Stimulated activated CD8-positive, alpha-beta memory T cell treated with anti-CD3 and anti-CD28 coated beads, Interleukin-12 subunit alpha, Interleukin-12 subunit beta, amount 100 ng/mL, for 24 hours (primary cell): ENCODE measurements at regions not wholly inside any gene's neighbourhood (a gene's known extent, or its start where the extent isn't known, plus 50 kb on each side); places are given as distances from the start of the nearest gene placed in this dataset.
"Not testable (repeated sequence)": the region's sequence is repeated elsewhere in the genome, so short reads cannot be mapped to it uniquely, and the experiment has no call there.

Source experiments
- DNase-seq: peaks from one replicate; pipeline ENCODE4 v3.0.0-alpha.2; 2020; ENCODE audit errors: extremely low read depth

DNA sequence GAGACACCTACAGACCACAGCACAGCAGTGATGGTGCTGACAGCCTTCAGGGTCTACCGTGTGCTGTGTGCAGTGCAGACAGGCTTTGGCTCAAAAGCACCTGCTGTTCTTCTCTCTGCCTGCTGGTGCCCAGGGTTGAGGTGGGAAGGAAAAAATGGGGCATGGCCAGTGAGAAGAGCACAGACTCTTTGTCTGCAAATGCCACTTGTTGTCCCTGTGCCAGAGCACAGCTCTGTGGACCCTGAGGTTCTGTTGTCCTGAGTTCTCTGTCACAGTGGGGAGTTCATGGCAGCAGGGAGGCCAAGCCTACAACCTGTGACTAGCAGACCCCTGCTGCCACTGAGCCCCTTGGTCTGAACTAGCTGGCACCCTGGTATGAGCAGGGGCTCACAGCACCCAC is 376.7 kb downstream of the GLRX3 start:
- DNase-seq, result no peak

- DNase-seq, result no peak
Measured at GRCh38 chr10:130513686-130514476, 377.7 kb downstream of the GLRX3 start.

- DNase-seq, result no peak
Measured at GRCh38 chr10:130515670-130516069, 379.5 kb downstream of the GLRX3 start.

GRCh38 chr10:130516141-130516735 is 380.0 kb downstream of the GLRX3 start:
- no peak for DNase-seq

DNA sequence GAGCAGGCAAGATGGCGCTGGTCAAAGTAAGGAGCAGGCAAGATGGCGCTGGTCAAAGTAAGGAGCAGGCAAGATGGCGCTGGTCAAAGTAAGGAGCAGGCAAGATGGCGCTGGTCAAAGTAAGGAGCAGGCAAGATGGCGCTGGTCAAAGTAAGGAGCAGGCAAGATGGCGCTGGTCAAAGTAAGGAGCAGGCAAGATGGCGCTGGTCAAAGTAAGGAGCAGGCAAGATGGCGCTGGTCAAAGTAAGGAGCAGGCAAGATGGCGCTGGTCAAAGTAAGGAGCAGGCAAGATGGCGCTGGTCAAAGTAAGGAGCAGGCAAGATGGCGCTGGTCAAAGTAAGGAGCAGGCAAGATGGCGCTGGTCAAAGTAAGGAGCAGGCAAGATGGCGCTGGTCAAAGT is 382.7 kb downstream of the GLRX3 start:
- DNase-seq, result not testable (repeated sequence)

DNA sequence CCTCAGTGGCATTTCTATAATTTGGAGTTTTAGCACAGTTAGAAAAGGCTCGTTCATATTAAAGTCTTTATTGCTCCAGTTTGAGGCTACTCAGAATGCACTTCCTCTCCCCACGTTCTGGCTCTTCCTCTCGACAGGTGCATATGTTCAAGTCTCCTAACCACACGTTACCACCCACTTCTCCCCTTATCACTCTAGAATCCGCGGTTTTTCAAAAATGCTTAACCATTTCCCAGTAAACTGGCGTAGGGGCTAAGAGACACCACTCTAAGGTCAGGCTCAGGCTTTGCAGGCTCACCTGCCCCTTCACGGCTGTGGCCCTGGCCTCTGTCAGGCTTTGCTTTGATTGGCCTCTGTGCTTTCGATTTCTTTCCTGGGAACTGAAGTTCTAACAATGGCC is 383.6 kb downstream of the GLRX3 start:
- DNase-seq, result no peak

- no peak for DNase-seq
Measured at GRCh38 chr10:130531312-130531711, 395.1 kb downstream of the GLRX3 start.

- no peak for DNase-seq
Measured at GRCh38 chr10:130541090-130541489, 404.9 kb downstream of the GLRX3 start.

DNA sequence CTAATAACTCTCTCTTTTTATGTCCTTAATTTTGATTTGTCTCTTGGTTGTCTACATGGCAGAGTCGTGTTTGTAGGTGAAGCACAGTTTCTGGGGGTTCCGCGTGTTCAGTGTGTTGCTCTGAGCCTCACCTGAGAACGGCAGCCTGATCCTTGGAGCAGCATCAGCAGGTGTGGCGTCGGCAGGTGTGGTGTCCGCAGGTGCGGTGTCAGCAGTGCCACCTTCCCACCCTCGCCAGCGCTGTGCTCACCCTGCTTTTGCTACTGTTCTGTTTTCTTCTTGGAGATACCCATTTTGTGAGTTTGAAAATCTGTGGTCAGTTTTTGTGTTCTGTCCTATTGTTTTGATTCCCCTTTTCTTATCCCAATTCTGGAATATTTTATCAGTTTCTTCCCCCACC is 406.6 kb downstream of the GLRX3 start:
- DNase-seq, result no peak

DNA sequence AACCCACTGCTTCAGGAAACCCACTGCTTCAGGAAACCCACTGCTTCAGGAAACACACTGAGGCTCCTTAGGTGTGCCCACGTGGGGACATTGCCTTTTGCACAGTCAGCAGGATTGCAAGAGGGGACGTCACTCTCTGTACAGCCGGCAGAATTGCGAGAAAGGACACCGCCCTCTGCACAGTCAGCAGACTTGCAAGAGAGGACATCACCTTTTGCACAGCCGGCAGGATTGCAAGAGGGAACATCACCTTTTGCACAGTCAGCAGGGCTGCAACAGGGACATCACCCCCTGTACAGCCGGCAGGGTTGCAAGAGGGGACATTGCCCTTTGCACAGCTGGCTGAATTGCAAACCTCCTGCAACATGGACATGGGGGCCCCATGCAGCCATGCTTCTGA is 407.6 kb downstream of the GLRX3 start:
- DNase-seq, result no peak

- no peak for DNase-seq
Measured at GRCh38 chr10:130545122-130545521, 408.9 kb downstream of the GLRX3 start.

- DNase-seq, result no peak
Measured at GRCh38 chr10:130545697-130546096, 409.5 kb downstream of the GLRX3 start.

- DNase-seq, result no peak
Measured at GRCh38 chr10:130546841-130547240, 410.6 kb downstream of the GLRX3 start.

DNA sequence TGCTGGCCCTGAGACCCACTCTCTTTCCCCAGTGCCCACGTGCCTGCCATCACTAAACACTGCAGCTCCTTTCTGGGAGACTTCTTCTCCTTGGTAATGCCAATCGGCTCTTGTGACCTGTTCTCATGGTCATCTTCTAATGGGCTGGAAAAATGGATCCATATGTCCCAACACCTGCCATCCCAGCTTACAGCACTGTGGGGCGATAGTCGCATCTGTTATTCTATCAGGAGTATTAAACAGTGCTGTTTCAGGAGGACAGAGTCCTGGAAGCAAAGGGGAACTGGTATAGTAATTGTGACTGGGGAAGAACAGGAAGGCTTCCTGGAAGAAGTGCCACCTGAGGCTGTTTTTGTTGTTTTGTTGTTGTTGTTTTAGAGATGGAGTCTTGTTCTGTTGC is 411.2 kb downstream of the GLRX3 start:
- no peak for DNase-seq

DNA sequence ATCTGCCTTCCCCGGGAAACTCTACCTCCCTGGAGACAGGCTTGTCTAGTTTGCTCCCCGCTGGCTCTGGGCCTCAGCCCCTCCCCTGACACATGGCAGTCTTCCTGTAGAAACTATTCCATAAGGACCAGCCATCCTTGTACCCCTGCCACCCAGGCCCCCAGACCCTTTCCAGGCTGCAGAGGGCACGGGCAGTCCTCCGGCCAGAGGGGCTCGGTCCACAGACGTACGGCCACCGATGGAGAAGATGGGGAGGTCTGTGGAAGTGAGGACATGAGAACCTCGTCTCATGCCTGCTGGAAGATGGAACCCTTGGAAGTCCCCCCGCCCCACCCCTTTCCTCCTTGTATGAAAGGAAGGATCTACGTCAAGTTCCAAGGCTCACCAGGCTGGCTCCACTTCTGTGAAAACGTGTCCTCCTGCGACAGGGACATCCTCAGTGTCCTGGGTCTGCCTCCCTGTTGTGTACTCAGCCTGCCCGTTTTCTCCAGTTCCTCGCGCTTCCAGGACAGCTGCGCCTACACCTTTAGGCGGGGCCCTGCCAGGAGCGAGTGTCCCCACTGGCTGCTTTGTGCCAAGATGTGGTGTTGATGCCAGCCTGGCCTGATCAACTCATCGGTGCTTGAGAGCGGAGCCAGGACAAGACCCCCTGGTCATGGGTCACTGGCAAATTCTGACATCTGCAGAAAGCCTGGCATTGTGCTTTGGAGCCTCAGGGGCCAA is 414.9 kb downstream of the GLRX3 start:
- no peak for DNase-seq

DNA sequence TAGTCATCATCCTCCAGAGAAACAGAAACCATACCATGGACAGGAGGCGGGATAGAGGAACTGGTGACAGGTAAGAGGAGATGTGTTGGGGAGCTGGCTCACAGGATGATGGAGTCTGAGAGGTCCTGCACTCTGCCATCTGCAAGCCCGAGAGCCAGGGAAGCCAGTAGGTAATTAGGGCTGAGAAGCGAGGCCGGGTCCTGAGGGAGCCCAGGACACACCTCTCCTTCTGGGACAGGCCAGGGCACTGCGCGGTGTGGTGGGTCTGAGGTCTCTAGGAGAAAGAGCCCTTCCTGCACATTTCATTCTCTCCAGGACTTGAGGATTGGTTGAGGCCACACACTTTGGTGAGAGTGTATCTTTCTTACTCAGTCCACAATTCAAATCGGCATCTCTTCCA is 415.5 kb downstream of the GLRX3 start:
- no peak for DNase-seq

- no peak for DNase-seq
Measured at GRCh38 chr10:130553826-130554225, 417.6 kb downstream of the GLRX3 start.

DNA sequence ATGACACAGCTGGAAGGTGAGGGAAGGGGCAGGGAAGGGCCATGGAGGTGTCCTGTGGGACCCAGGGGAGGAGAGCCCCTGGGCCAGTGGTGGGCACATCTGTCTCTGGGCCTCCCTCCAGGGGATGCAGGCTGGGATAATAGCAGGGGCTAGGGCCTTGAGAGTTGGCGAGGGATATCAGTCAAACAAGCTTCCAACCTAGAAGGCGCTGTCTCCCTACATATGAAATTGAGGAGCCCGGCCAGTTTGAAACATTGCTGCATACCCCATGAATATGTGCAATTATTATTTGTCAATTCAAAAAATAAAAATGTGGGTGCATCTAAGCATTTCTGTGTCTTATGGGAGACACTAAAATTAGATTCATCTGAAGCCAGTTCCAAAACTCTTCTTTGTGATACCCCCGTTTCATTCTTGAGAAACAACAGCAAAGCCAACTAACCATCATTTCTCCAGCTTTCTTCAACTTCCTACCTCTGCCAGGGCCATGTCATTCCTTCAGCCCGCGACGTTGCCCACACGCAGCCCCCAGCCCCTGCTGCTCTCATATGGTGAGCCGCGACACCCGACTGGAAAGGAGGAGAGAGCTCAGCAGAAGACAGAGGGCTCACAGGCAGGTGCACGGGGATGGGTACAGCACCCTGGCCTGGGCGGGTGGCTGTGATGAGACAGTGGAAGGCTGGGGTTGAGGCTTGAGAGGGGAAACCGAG is 418.7 kb downstream of the GLRX3 start:
- no peak for DNase-seq

DNA sequence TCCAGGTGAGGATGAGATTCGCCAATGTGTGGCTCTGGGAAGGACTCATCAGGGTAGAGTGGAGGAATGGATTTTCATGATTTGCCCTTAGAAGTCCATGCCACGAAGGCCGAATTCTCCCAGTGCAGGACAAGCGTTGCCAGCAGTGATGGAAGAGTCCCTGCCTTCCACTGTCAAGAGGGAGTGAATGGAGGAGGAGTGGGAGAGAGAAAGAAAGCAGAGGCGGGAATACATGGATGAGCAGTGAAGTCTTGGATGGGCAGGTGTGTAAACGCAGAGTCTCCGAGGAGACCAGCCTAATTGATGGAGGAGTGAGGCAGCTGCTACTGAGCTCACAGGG is 419.2 kb downstream of the GLRX3 start:
- DNase-seq, result no peak

DNA sequence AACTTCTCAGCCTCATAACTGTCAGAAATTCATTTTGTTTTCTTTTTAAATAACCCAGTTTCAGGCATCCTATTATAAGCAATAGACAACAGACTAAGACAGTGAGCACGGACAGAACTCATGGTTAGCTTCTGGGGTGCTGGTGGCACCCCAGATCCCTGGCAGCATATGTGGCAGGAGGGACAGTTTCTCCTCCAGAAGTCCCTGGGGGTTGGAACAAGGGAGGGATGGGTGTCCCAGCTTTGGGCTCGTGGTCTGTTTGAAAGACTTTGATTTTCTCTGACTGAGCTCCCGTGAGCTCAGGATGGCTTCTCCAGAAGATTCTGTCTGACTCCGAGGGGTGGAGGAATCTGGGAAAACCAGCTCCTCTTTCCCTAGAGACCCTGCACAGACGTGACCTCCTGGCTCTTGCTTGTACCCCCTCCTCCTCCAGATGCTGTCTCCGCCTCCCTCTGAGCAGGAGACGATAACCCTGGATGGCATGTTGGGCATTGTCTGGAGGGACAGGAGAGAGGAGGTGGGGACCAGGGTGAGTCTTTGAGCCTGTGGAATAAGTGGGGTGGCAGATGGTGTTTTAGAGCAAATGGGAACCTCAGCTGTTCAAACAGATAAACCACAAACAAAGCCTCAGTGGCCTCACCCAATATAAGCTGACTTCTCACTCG is 421.1 kb downstream of the GLRX3 start:
- no peak for DNase-seq

- no peak for DNase-seq
Measured at GRCh38 chr10:130558746-130559546, 422.8 kb downstream of the GLRX3 start.
